H1 (cell line): ENCODE measurements at regions not wholly inside any gene's neighbourhood (a gene's known extent, or its start where the extent isn't known, plus 50 kb on each side); places are given as distances from the start of the nearest gene placed in this dataset.

ENCODE experiments used
- CTCF ChIA-PET: fragments of 300-600 bp; sonication (Branson Sonifier 250); formaldehyde crosslinking; loops from one replicate; lab custom pipeline; 2021; ENCODE audit not compliant: partially characterized antibody; lab: Charles Lee
- POLR2A ChIA-PET: fragments of 300-600 bp; sonication (Branson Sonifier 250); formaldehyde crosslinking; loops from one replicate; lab custom pipeline; 2021; ENCODE audit warnings: inconsistent platforms; ENCODE audit not compliant: partially characterized antibody; lab: Charles Lee
- DNase-seq, 2 experiments: peaks; one replicate each; pipeline versions ENCODE4 v3.0.0 to v3.0.0-alpha.2; 2010 to 2022; ENCODE audit warnings: low spot score in 2 of 2, low read depth in 1 of 2, mixed read lengths in 1 of 2
- FAIRE-seq: peaks from 2 replicates; lab custom pipeline; 2011; peaks lifted over from hg19 to GRCh38; lab: Jason Lieb, UNC
- H2AFZ ChIP-seq: 2 replicates; pipeline ENCODE4 v1.8.1; 2012; ENCODE audit warnings: low read length, inconsistent platforms
- H2AK5ac ChIP-seq: 2 replicates; pipeline ENCODE4 v1.6.1; 2013; ENCODE audit warnings: low read depth, low read length
- H2BK120ac ChIP-seq: replicated peaks from 2 replicates; pipeline ENCODE3; 2013; ENCODE audit warnings: low read depth, low read length, inconsistent platforms
- H2BK12ac ChIP-seq: 2 replicates; pipeline ENCODE4 v1.6.1; 2013; ENCODE audit warnings: low read depth, low read length
- H2BK15ac ChIP-seq: 2 replicates; pipeline ENCODE4 v1.6.1; 2013; ENCODE audit warnings: low read length
- H2BK20ac ChIP-seq: 2 replicates; pipeline ENCODE4 v1.6.1; 2013; ENCODE audit warnings: low read length
- H2BK5ac ChIP-seq: 2 replicates; pipeline ENCODE4 v1.6.1; 2013; ENCODE audit warnings: low read depth, low read length
- H3K14ac ChIP-seq: 2 replicates; pipeline ENCODE4 v1.6.1; 2013; ENCODE audit warnings: inconsistent platforms; ENCODE audit not compliant: insufficient read length
- H3K18ac ChIP-seq: 2 replicates; pipeline ENCODE4 v1.6.1; 2013; ENCODE audit warnings: low read length; ENCODE audit errors: extremely low read depth
- H3K23ac ChIP-seq: 2 replicates; pipeline ENCODE4 v1.6.1; 2013; ENCODE audit warnings: inconsistent platforms; ENCODE audit not compliant: insufficient read length
- H3K23me2 ChIP-seq: 2 replicates; pipeline ENCODE4 v1.6.1; 2013; ENCODE audit warnings: low read depth, low read length
- H3K27ac ChIP-seq: 2 replicates; pipeline ENCODE4 v1.6.1; 2011; ENCODE audit warnings: low read depth, low read length, inconsistent platforms
- H3K27me3 ChIP-seq, 4 experiments: replicated peaks in 1 of 4; 1 replicate in 1 of 4; 2 replicates in 3 of 4; pipeline versions ENCODE4 v1.6.1 to v1.8.1; 2011 to 2013; ENCODE audit warnings: low read length in 3 of 4, mild to moderate bottlenecking in 3 of 4, inconsistent platforms in 2 of 4, mixed read lengths in 2 of 4, moderate library complexity in 1 of 4; ENCODE audit not compliant: control insufficient read depth in 3 of 4, insufficient read depth in 3 of 4; ENCODE audit errors: extremely low read depth in 1 of 4
- H3K36me3 ChIP-seq, 4 experiments: 2 replicates each; pipeline versions ENCODE4 v1.6.1 to v1.8.1; 2011 to 2013; ENCODE audit warnings: mild to moderate bottlenecking in 4 of 4, low read length in 3 of 4, moderate library complexity in 2 of 4, control low read depth in 1 of 4, inconsistent platforms in 1 of 4; ENCODE audit not compliant: insufficient read depth in 4 of 4, control insufficient read depth in 2 of 4
- H3K4ac ChIP-seq: replicated peaks from 2 replicates; pipeline ENCODE3; 2013; ENCODE audit warnings: low read length, low read depth, mixed read lengths, inconsistent platforms; ENCODE audit not compliant: insufficient read length
- H3K4me1 ChIP-seq, 4 experiments: replicated peaks in 1 of 4; 1 replicate in 1 of 4; 2 replicates in 3 of 4; pipeline versions ENCODE4 v1.6.1 to v1.8.1; 2011 to 2013; ENCODE audit warnings: low read length in 3 of 4, inconsistent platforms in 2 of 4, mixed read lengths in 1 of 4; ENCODE audit not compliant: insufficient read depth in 4 of 4, control insufficient read depth in 3 of 4
- H3K4me2 ChIP-seq, 2 experiments: 2 replicates each; pipeline versions ENCODE4 v1.6.1 to v1.8.1; 2011 to 2013; ENCODE audit warnings: low read depth in 2 of 2, low read length in 2 of 2, control low read depth in 1 of 2, inconsistent platforms in 1 of 2, mild to moderate bottlenecking in 1 of 2; ENCODE audit not compliant: insufficient read depth in 1 of 2
- H3K4me3 ChIP-seq, 4 experiments: fragments of 200-600, 300-600 bp in 1 of 4; sonication (generic), shearing (Covaris generic), sonication (Bioruptor Twin) in 1 of 4; 2 replicates each; pipeline versions ENCODE4 v1.5.1 to v1.8.1; 2011 to 2016; ENCODE audit warnings: low read length in 4 of 4, low read depth in 3 of 4, control low read depth in 2 of 4, inconsistent platforms in 2 of 4, mild to moderate bottlenecking in 2 of 4, mixed read lengths in 1 of 4, moderate library complexity in 1 of 4; ENCODE audit not compliant: insufficient read depth in 2 of 4; ENCODE audit errors: extremely low read depth in 1 of 4
- H3K56ac ChIP-seq: replicated peaks from 2 replicates; pipeline ENCODE3; 2013; ENCODE audit warnings: low read depth, mild to moderate bottlenecking, mixed read lengths, low read length, inconsistent platforms; ENCODE audit not compliant: insufficient read length
- H3K79me1 ChIP-seq: 2 replicates; pipeline ENCODE4 v1.6.1; 2013; ENCODE audit warnings: low read depth, low read length, control low read depth
- H3K79me2 ChIP-seq, 2 experiments: 2 replicates each; pipeline versions ENCODE4 v1.6.1 to v1.8.1; 2012 to 2013; ENCODE audit warnings: low read length in 2 of 2, mild to moderate bottlenecking in 2 of 2, inconsistent platforms in 1 of 2; ENCODE audit not compliant: insufficient read depth in 2 of 2, control insufficient read depth in 1 of 2
- H3K9ac ChIP-seq, 4 experiments: replicated peaks in 1 of 4; 1 replicate in 1 of 4; 2 replicates in 3 of 4; pipeline versions ENCODE4 v1.6.1 to v1.8.1; 2011 to 2013; ENCODE audit warnings: low read depth in 3 of 4, low read length in 3 of 4, control low read depth in 2 of 4, mild to moderate bottlenecking in 2 of 4, moderate library complexity in 2 of 4, inconsistent platforms in 1 of 4; ENCODE audit errors: extremely low read depth in 1 of 4
- H3K9me3 ChIP-seq, 2 experiments: 2 replicates each; pipeline versions ENCODE4 v1.6.1 to v1.8.1; 2012 to 2013; ENCODE audit warnings: mild to moderate bottlenecking in 2 of 2, moderate library complexity in 2 of 2, control low read depth in 1 of 2, inconsistent platforms in 1 of 2, low read depth in 1 of 2, low read length in 1 of 2, mixed read lengths in 1 of 2; ENCODE audit not compliant: insufficient read depth in 2 of 2
- H4K20me1 ChIP-seq, 2 experiments: replicated peaks in 1 of 2; 2 replicates each; pipeline versions ENCODE3 to v1.8.1; 2011 to 2013; ENCODE audit warnings: inconsistent platforms in 2 of 2, low read length in 2 of 2, mild to moderate bottlenecking in 1 of 2; ENCODE audit not compliant: insufficient read depth in 2 of 2, control insufficient read depth in 1 of 2
- H4K5ac ChIP-seq: 2 replicates; pipeline ENCODE4 v1.6.1; 2013; ENCODE audit warnings: low read length, low read depth, mixed read lengths, inconsistent platforms; ENCODE audit not compliant: insufficient read length
- H4K8ac ChIP-seq: 2 replicates; pipeline ENCODE4 v1.8.0; 2013; ENCODE audit warnings: mild to moderate bottlenecking, moderate library complexity, low read length, inconsistent platforms; ENCODE audit not compliant: insufficient read depth; ENCODE audit errors: extremely low read depth
- H4K91ac ChIP-seq: replicated peaks from 2 replicates; pipeline ENCODE3; 2013; ENCODE audit warnings: low read length, mixed read lengths, inconsistent platforms; ENCODE audit not compliant: insufficient read length
- BCL11A ChIP-seq, 2 experiments: IDR thresholded peaks; one replicate each; pipeline ENCODE4 v1.6.1; 2011; ENCODE audit warnings: low read depth in 2 of 2, low read length in 2 of 2, mild to moderate bottlenecking in 2 of 2
- CBX5 ChIP-seq: fragments of 300-800, 300-1000 bp; sonication (generic); IDR thresholded peaks from 2 replicates; pipeline ENCODE4 v1.7.1; 2016; ENCODE audit warnings: antibody characterized with exemption, low read length, low read depth
- CREB1 ChIP-seq: IDR thresholded peaks from 2 replicates; pipeline ENCODE4 v1.6.1; 2012; ENCODE audit warnings: inconsistent platforms
- FOSL1 ChIP-seq: IDR thresholded peaks from 2 replicates; pipeline ENCODE4 v1.6.1; 2011; ENCODE audit warnings: mild to moderate bottlenecking, low read depth, low read length, moderate library complexity; ENCODE audit not compliant: insufficient read depth
- HDAC2 ChIP-seq, 2 experiments: fragments of 300-600 bp in 1 of 2; sonication (generic) in 1 of 2; IDR thresholded peaks; 2 replicates each; pipeline ENCODE4 v1.6.1; 2011 to 2012; ENCODE audit warnings: low read depth in 2 of 2, low read length in 2 of 2, mild to moderate bottlenecking in 2 of 2, moderate library complexity in 2 of 2, borderline replicate concordance in 1 of 2, inconsistent platforms in 1 of 2
- NANOG ChIP-seq: IDR thresholded peaks from 2 replicates; pipeline ENCODE4 v1.6.1; 2011; ENCODE audit warnings: low read length, low read depth, mild to moderate bottlenecking, inconsistent platforms; ENCODE audit not compliant: insufficient read depth, poor library complexity, severe bottlenecking
- SP2 ChIP-seq: IDR thresholded peaks from 2 replicates; pipeline ENCODE4 v1.6.1; 2012; ENCODE audit warnings: mild to moderate bottlenecking, low read length, inconsistent platforms
- ZNF274 ChIP-seq: IDR thresholded peaks from 2 replicates; pipeline ENCODE4 v1.7.0; 2012; ENCODE audit warnings: low read length, borderline replicate concordance; ENCODE audit errors: extremely low read depth
- WGBS, 2 experiments: shearing (Covaris generic) in 1 of 2; methylation state at CpG; one replicate each; pipeline versions ENCODE4 v1.1.6 to v1.1.7; 2013 to 2015; ENCODE audit warnings: low lambda C conversion rate in 2 of 2, mixed read lengths in 2 of 2, inconsistent platforms in 1 of 2, low coverage in 1 of 2, missing lambda C conversion rate in 1 of 2; ENCODE audit not compliant: insufficient replicate concordance in 2 of 2, insufficient coverage in 1 of 2, insufficient read length in 1 of 2; ENCODE audit errors: extremely low coverage in 1 of 2, missing lambda C conversion rate in 1 of 2; 5-methylcytosine and 5-hydroxymethylcytosine counted together
- TF ChIP-seq, protein P1 (sequence below), 3 experiments: IDR thresholded peaks; 1 replicate in 2 of 3; 2 replicates in 1 of 3; pipeline versions ENCODE4 v1.5.1 to v1.6.1; 2011; ENCODE audit warnings: low read length in 3 of 3, mild to moderate bottlenecking in 3 of 3, inconsistent platforms in 2 of 3, low read depth in 1 of 3, moderate library complexity in 1 of 3; ENCODE audit not compliant: insufficient read depth in 1 of 3; ENCODE audit errors: control extremely low read depth in 1 of 3
- TF ChIP-seq, protein P2 (sequence below): IDR thresholded peaks from 2 replicates; pipeline ENCODE4 v1.6.1; 2012; ENCODE audit warnings: inconsistent platforms

DNA sequence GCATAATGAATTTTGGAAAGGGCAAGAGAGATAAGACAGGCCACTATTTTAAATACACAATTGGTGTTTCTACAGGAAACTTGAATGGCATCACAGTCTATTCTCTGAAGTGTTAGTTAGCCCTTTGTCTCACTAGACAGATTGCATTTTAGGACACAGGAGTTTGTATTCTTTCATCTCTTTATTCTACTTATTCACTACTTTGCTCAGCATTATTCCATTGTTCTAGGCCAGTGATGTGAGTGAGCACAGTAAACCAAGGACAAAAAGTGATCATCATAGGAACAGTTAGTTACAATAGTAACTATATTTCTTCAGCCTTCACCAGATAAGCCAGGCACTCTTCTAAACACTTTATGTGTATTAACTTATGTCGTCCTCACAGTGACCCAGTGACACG lies 150.2 kb upstream of the SLCO3A1 start:
- no peaks in the 10 kb centered on the region for H3K9me3 ChIP-seq
- H3K23me2 ChIP-seq = no peaks in the 10 kb centered on the region
- H3K4me2 ChIP-seq = no peak overlapping the region
- no peak overlapping the region for H2BK12ac ChIP-seq
- no peak overlapping the region for H3K23ac ChIP-seq
- FAIRE-seq = no peak
- H3K79me1 ChIP-seq = no peaks in the 10 kb centered on the region
- no peaks in the 10 kb centered on the region for H4K20me1 ChIP-seq
- peaks cover 0 to 3% (median 0%) of the 10 kb centered on the region in 4 experiments; a peak in 1 of 7 replicates for H3K4me1 ChIP-seq
- no peak overlapping the region for H3K14ac ChIP-seq
- H3K27ac ChIP-seq = no peak overlapping the region
- no peaks in the 10 kb centered on the region for H3K27me3 ChIP-seq
- H3K79me2 ChIP-seq = no peaks in the 10 kb centered on the region
- H2BK5ac ChIP-seq = no peak overlapping the region
- no peak overlapping the region for H2AFZ ChIP-seq
- H3K4ac ChIP-seq = no peak overlapping the region
- H2BK120ac ChIP-seq = no peak overlapping the region
- WGBS, 2 experiments = 93% methylated on average over 2 of the region's 2 CpGs; no CpG with 5 or more reads in 1 of the 2 experiments
- H2AK5ac ChIP-seq = no peak overlapping the region
- H3K18ac ChIP-seq = no peak overlapping the region
- H3K9ac ChIP-seq = no peak overlapping the region
- no peak overlapping the region for H4K91ac ChIP-seq
- CTCF ChIA-PET = interaction anchor here (1.0 kb wide), 1 partner anchor 11 kb away, joined by 3 read pairs; no protein-coding TSS in a partner anchor
- H3K56ac ChIP-seq = no peak overlapping the region
- H3K36me3 ChIP-seq = no peaks in the 10 kb centered on the region
- no peak overlapping the region for H4K8ac ChIP-seq
- no peak overlapping the region for H2BK20ac ChIP-seq
- POLR2A ChIA-PET = no interaction called here
- no peak overlapping the region for H3K4me3 ChIP-seq
- no peak for DNase-seq
- no peak overlapping the region for H2BK15ac ChIP-seq
- H4K5ac ChIP-seq = no peak overlapping the region
- TF ChIP-seq CREB1 (no peak), FOSL1 (no peak), SP2 (no peak), HDAC2 (IDR thresholded peaks at IDR 0.05; ENCODE audit: borderline replicate concordance in 1 of 2, low read depth in 2 of 2, low read length in 2 of 2) (no peak), BCL11A (IDR thresholded peaks at IDR 0.05; ENCODE audit: low read depth in 2 of 2, low read length in 2 of 2) (no peak), ZNF274 (no peak), CBX5 (no peak), NANOG (no peak)
- TF ChIP-seq, protein P1, sequence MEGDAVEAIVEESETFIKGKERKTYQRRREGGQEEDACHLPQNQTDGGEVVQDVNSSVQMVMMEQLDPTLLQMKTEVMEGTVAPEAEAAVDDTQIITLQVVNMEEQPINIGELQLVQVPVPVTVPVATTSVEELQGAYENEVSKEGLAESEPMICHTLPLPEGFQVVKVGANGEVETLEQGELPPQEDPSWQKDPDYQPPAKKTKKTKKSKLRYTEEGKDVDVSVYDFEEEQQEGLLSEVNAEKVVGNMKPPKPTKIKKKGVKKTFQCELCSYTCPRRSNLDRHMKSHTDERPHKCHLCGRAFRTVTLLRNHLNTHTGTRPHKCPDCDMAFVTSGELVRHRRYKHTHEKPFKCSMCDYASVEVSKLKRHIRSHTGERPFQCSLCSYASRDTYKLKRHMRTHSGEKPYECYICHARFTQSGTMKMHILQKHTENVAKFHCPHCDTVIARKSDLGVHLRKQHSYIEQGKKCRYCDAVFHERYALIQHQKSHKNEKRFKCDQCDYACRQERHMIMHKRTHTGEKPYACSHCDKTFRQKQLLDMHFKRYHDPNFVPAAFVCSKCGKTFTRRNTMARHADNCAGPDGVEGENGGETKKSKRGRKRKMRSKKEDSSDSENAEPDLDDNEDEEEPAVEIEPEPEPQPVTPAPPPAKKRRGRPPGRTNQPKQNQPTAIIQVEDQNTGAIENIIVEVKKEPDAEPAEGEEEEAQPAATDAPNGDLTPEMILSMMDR (IDR thresholded peaks at IDR 0.05; ENCODE audit: control extremely low read depth in 1 of 3, insufficient read depth in 1 of 3, low read depth in 1 of 3, low read length in 3 of 3) = no peak
- TF ChIP-seq, protein P2, sequence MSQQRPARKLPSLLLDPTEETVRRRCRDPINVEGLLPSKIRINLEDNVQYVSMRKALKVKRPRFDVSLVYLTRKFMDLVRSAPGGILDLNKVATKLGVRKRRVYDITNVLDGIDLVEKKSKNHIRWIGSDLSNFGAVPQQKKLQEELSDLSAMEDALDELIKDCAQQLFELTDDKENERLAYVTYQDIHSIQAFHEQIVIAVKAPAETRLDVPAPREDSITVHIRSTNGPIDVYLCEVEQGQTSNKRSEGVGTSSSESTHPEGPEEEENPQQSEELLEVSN = no peak
